GM23248 (cell line): ENCODE measurements at regions not wholly inside any gene's neighbourhood (a gene's known extent, or its start where the extent isn't known, plus 50 kb on each side); places are given as distances from the start of the nearest gene placed in this dataset.

ENCODE experiments used
- DNase-seq: peaks from one replicate; pipeline ENCODE4 v3.0.0-alpha.2; 2015
- H2AFZ ChIP-seq: fragments of 200-600 bp; sonication (generic); 2 replicates; pipeline ENCODE4 v1.6.1; 2016; ENCODE audit warnings: antibody characterized with exemption
- H3F3A ChIP-seq: fragments of 200-600 bp; sonication (generic); 2 replicates; pipeline ENCODE4 v1.6.1; 2016; ENCODE audit warnings: mild to moderate bottlenecking, antibody characterized with exemption, mixed run types; ENCODE audit not compliant: insufficient read depth
- H3K27ac ChIP-seq: fragments of 200-600 bp; sonication (generic); 2 replicates; pipeline ENCODE4 v1.5.1; 2016; ENCODE audit warnings: mild to moderate bottlenecking
- H3K27me3 ChIP-seq: fragments of 200-600 bp; sonication (generic); replicated peaks from 2 replicates; pipeline ENCODE4 v1.6.1; 2016; ENCODE audit warnings: mild to moderate bottlenecking; ENCODE audit not compliant: insufficient read depth
- H3K36me3 ChIP-seq: fragments of 200-600 bp; sonication (generic); 2 replicates; pipeline ENCODE4 v1.6.1; 2016; ENCODE audit warnings: low read depth, mild to moderate bottlenecking
- H3K4me1 ChIP-seq: fragments of 200-600 bp; sonication (generic); 2 replicates; pipeline ENCODE4 v1.6.1; 2016; ENCODE audit warnings: mild to moderate bottlenecking; ENCODE audit not compliant: insufficient read depth
- H3K4me2 ChIP-seq: fragments of 200-600 bp; sonication (generic); one replicate; pipeline ENCODE4 v1.6.1; 2016; ENCODE audit warnings: mild to moderate bottlenecking; ENCODE audit not compliant: unreplicated experiment
- H3K4me3 ChIP-seq: fragments of 200-600 bp; sonication (generic); 2 replicates; pipeline ENCODE4 v1.5.1; 2016; ENCODE audit warnings: mild to moderate bottlenecking
- H3K79me2 ChIP-seq: fragments of 200-600 bp; sonication (generic); 2 replicates; pipeline ENCODE4 v1.6.1; 2016; ENCODE audit warnings: mild to moderate bottlenecking; ENCODE audit not compliant: insufficient read depth
- H3K9ac ChIP-seq: fragments of 200-600 bp; sonication (generic); 2 replicates; pipeline ENCODE4 v1.6.1; 2016; ENCODE audit warnings: mild to moderate bottlenecking
- H3K9me2 ChIP-seq: fragments of 200-600 bp; sonication (generic); 2 replicates; pipeline ENCODE4 v1.6.1; 2016; ENCODE audit warnings: mixed run types, mild to moderate bottlenecking, moderate library complexity; ENCODE audit not compliant: insufficient read depth
- H3K9me3 ChIP-seq: fragments of 200-600 bp; sonication (generic); one replicate; pipeline ENCODE4 v1.6.1; 2017; ENCODE audit warnings: low read depth
- H4K20me1 ChIP-seq: fragments of 200-600 bp; sonication (generic); 2 replicates; pipeline ENCODE4 v1.6.0; 2016; ENCODE audit not compliant: insufficient read depth
- EZH2 ChIP-seq: fragments of 200-600 bp; sonication (generic); IDR thresholded peaks from 2 replicates; pipeline ENCODE4 v1.6.1; 2018; ENCODE audit warnings: antibody characterized with exemption, mild to moderate bottlenecking; ENCODE audit not compliant: insufficient read depth, poor library complexity, severe bottlenecking
- EZH2phosphoT487 ChIP-seq: fragments of 200-600 bp; sonication (generic); IDR thresholded peaks from 2 replicates; pipeline ENCODE4 v1.6.1; 2018; ENCODE audit warnings: antibody characterized with exemption, moderate library complexity, mild to moderate bottlenecking, low read depth; ENCODE audit not compliant: insufficient read depth
- WGBS, 2 experiments: methylation state at CpG; one replicate each; pipeline ENCODE4 v1.1.6; 2015 to 2017; ENCODE audit warnings: low lambda C conversion rate in 2 of 2, low coverage in 1 of 2; ENCODE audit errors: missing lambda C conversion rate in 2 of 2; 5-methylcytosine and 5-hydroxymethylcytosine counted together
- in situ Hi-C: fragments of 300-500 bp; cut with MboI; formaldehyde crosslinking; loops from 2 replicates; pipeline ENCODE4 v1.15.0; 2020

- Histone ChIP-seq H3F3A (no peaks in the 10 kb centered on the region), H3K79me2 (no peaks in the 10 kb centered on the region), H3K36me3 (no peaks in the 10 kb centered on the region), H3K9me3 (no peaks in the 10 kb centered on the region), H3K27me3 (no peaks in the 10 kb centered on the region), H3K4me2 (no peak overlapping the region), H3K27ac (no peak overlapping the region), H4K20me1 (no peaks in the 10 kb centered on the region), H3K4me3 (no peak overlapping the region), H2AFZ (no peak overlapping the region), H3K4me1 (no peaks in the 10 kb centered on the region), H3K9me2 (no peaks in the 10 kb centered on the region), H3K9ac (no peak overlapping the region)
- WGBS, 2 experiments, result 37 to 45% methylated on average over 4 of the region's 4 CpGs
- no peak for TF ChIP-seq EZH2
- no peak for TF ChIP-seq EZH2phosphoT487
- peak; percentile 2 for DNase-seq
- in situ Hi-C loops, result no loop called here
Measured at GRCh38 chr3:165491487-165491886, 295.3 kb upstream of the SLITRK3 start.

- Histone ChIP-seq H3K79me2 (no peaks in the 10 kb centered on the region), H3K9ac (no peak overlapping the region), H3K27me3 (no peaks in the 10 kb centered on the region), H3K9me3 (no peaks in the 10 kb centered on the region), H3K4me1 (no peaks in the 10 kb centered on the region), H3K4me3 (no peak overlapping the region), H3K4me2 (no peak overlapping the region), H3K27ac (no peak overlapping the region), H3K36me3 (no peaks in the 10 kb centered on the region), H2AFZ (no peak overlapping the region), H3F3A (no peaks in the 10 kb centered on the region), H4K20me1 (no peaks in the 10 kb centered on the region), H3K9me2 (no peaks in the 10 kb centered on the region)
- 41 to 81% methylated on average over 4 of the region's 4 CpGs for WGBS, 2 experiments
- in situ Hi-C loops, result no loop called here
- no peak for DNase-seq
- TF ChIP-seq EZH2phosphoT487 (no peak), EZH2 (no peak)
Measured at GRCh38 chr3:165476399-165477060, 280.3 kb upstream of the SLITRK3 start.

GRCh38 chr3:165466856-165467255 lies 270.7 kb upstream of the SLITRK3 start:
- TF ChIP-seq EZH2phosphoT487 (no peak), EZH2 (no peak)
- no peak overlapping the region for H3K27ac ChIP-seq
- no peaks in the 10 kb centered on the region for H3K27me3 ChIP-seq
- H3K4me2 ChIP-seq, result no peak overlapping the region
- no peaks in the 10 kb centered on the region for H3K79me2 ChIP-seq
- no peak overlapping the region for H3K4me3 ChIP-seq
- H3K9ac ChIP-seq, result no peak overlapping the region
- H3K9me3 ChIP-seq, result no peaks in the 10 kb centered on the region
- no peak overlapping the region for H2AFZ ChIP-seq
- no peak for DNase-seq
- WGBS, 2 experiments, result 4 to 7% methylated on average over 4 of the region's 4 CpGs
- H3F3A ChIP-seq, result no peaks in the 10 kb centered on the region
- H3K9me2 ChIP-seq, result no peaks in the 10 kb centered on the region
- no peaks in the 10 kb centered on the region for H3K4me1 ChIP-seq
- H4K20me1 ChIP-seq, result no peaks in the 10 kb centered on the region
- H3K36me3 ChIP-seq, result no peaks in the 10 kb centered on the region
- in situ Hi-C loops, result no loop called here

GRCh38 chr3:165464736-165465135 lies 268.6 kb upstream of the SLITRK3 start:
- H3K4me1 ChIP-seq, result no peaks in the 10 kb centered on the region

GRCh38 chr3:165463531-165463930 lies 267.3 kb upstream of the SLITRK3 start:
- TF ChIP-seq EZH2, result no peak
- TF ChIP-seq EZH2phosphoT487, result no peak
- Histone ChIP-seq H3K4me2 (no peak overlapping the region), H3K27me3 (no peaks in the 10 kb centered on the region), H4K20me1 (no peaks in the 10 kb centered on the region), H3K27ac (no peak overlapping the region), H3F3A (no peaks in the 10 kb centered on the region), H3K4me3 (no peak overlapping the region), H3K4me1 (no peaks in the 10 kb centered on the region), H3K9me2 (no peaks in the 10 kb centered on the region), H2AFZ (no peak overlapping the region), H3K9ac (no peak overlapping the region), H3K9me3 (no peaks in the 10 kb centered on the region), H3K79me2 (no peaks in the 10 kb centered on the region), H3K36me3 (no peaks in the 10 kb centered on the region; the same call in 1 of the 2 replicates)
- in situ Hi-C loops, result no loop called here
- peak; percentile 1 for DNase-seq
- 5 to 8% methylated on average over 1 of the region's 1 CpG for WGBS, 2 experiments

More at GRCh38 chr3:165464736-165465135, 268.6 kb upstream of the SLITRK3 start:
- TF ChIP-seq EZH2phosphoT487 (no peak), EZH2 (no peak)
- H3K9ac ChIP-seq, result no peak overlapping the region
- no peak overlapping the region for H3K4me2 ChIP-seq
- no peaks in the 10 kb centered on the region for H3K27me3 ChIP-seq
- H4K20me1 ChIP-seq, result no peaks in the 10 kb centered on the region
- H2AFZ ChIP-seq, result no peak overlapping the region
- H3K4me3 ChIP-seq, result no peak overlapping the region
- peak; percentile 4 for DNase-seq
- no peak overlapping the region for H3K27ac ChIP-seq
- H3K9me2 ChIP-seq, result no peaks in the 10 kb centered on the region
- H3K79me2 ChIP-seq, result no peaks in the 10 kb centered on the region
- H3F3A ChIP-seq, result no peaks in the 10 kb centered on the region
- in situ Hi-C loops, result no loop called here
- no peaks in the 10 kb centered on the region; the same call in 1 of the 2 replicates for H3K36me3 ChIP-seq
- H3K9me3 ChIP-seq, result no peaks in the 10 kb centered on the region
- WGBS, 2 experiments, result 36 to 38% methylated on average over 2 of the region's 2 CpGs
